Epithelial cell of esophagus (primary cell): ENCODE measurements at regions not wholly inside any gene's neighbourhood (a gene's known extent, or its start where the extent isn't known, plus 50 kb on each side); places are given as distances from the start of the nearest gene placed in this dataset.

Source experiments
- DNase-seq: peaks from one replicate; pipeline ENCODE4 v3.0.0; 2010; ENCODE audit warnings: low read depth
- H3K4me3 ChIP-seq: 2 replicates; pipeline ENCODE4 v1.5.1; 2011; ENCODE audit warnings: mild to moderate bottlenecking, low read length, control low read depth
- TF ChIP-seq, protein P1 (sequence below): IDR thresholded peaks from 2 replicates; pipeline ENCODE4 v1.5.1; 2011; ENCODE audit warnings: low read depth, mild to moderate bottlenecking, low read length, control low read depth, inconsistent platforms; ENCODE audit not compliant: insufficient read depth; ENCODE audit errors: missing control alignments

DNA sequence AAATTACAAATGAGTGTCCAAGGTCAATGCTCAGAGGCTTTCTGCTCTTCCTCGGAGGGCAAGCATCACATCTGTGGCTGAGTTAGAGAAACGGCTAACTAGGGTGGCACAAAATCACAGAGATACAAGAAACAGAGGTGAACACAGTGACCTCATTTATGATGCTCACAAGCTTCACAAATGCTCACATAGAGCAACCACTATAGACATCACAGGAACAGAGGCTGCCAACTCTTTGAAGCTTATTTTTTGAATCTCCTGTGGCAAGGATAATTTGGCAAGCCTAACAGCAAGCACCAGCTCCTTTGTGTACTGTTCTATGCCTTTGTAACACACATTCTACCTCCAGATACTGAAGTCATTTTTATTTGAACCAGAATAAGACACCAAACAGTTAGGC, 416.5 kb upstream of the DDI1 start:
- TF ChIP-seq, protein P1, sequence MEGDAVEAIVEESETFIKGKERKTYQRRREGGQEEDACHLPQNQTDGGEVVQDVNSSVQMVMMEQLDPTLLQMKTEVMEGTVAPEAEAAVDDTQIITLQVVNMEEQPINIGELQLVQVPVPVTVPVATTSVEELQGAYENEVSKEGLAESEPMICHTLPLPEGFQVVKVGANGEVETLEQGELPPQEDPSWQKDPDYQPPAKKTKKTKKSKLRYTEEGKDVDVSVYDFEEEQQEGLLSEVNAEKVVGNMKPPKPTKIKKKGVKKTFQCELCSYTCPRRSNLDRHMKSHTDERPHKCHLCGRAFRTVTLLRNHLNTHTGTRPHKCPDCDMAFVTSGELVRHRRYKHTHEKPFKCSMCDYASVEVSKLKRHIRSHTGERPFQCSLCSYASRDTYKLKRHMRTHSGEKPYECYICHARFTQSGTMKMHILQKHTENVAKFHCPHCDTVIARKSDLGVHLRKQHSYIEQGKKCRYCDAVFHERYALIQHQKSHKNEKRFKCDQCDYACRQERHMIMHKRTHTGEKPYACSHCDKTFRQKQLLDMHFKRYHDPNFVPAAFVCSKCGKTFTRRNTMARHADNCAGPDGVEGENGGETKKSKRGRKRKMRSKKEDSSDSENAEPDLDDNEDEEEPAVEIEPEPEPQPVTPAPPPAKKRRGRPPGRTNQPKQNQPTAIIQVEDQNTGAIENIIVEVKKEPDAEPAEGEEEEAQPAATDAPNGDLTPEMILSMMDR = no peak
- no peak for DNase-seq
- H3K4me3 ChIP-seq = no peak overlapping the region

DNA sequence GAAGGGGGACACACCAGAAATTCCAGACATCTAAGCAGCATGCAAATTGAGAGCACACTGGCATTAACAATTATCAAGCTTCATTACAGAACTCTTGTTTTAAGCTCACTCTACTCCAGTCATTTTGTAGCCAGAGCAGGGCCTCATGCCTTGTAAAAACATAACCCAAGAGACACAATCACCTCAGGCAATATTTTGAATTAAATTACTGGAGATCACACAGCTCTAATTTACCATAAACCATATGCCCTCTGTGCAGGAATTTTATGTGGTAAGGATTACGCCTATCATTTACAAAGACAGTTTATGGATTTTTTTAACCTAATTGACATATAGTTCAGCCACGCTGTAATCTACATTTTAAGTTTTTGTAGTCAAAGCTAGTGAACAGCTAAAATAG, 414.1 kb upstream of the DDI1 start:
- TF ChIP-seq, protein P1 = no peak
- no peak overlapping the region for H3K4me3 ChIP-seq
- no peak for DNase-seq

DNA sequence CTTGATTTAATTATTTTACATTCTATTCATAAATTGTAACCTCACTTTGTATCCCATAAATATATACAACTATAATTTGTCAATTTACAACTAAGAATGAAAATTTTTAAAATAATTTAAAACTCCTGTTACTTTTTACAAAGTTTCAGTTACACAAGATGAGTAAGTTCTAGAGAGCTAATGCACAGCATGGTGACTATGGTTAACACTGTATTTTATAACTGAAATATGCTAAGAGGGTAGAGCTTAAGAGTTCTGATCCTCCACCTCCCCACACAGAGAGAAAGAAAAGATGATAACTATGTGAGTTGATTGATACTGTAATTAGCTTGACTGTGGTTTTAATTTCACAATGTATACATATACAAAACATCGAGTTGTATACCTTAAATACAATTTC, 412.5 kb upstream of the DDI1 start:
- DNase-seq = no peak
- H3K4me3 ChIP-seq = no peak overlapping the region
- TF ChIP-seq, protein P1 = no peak

DNA sequence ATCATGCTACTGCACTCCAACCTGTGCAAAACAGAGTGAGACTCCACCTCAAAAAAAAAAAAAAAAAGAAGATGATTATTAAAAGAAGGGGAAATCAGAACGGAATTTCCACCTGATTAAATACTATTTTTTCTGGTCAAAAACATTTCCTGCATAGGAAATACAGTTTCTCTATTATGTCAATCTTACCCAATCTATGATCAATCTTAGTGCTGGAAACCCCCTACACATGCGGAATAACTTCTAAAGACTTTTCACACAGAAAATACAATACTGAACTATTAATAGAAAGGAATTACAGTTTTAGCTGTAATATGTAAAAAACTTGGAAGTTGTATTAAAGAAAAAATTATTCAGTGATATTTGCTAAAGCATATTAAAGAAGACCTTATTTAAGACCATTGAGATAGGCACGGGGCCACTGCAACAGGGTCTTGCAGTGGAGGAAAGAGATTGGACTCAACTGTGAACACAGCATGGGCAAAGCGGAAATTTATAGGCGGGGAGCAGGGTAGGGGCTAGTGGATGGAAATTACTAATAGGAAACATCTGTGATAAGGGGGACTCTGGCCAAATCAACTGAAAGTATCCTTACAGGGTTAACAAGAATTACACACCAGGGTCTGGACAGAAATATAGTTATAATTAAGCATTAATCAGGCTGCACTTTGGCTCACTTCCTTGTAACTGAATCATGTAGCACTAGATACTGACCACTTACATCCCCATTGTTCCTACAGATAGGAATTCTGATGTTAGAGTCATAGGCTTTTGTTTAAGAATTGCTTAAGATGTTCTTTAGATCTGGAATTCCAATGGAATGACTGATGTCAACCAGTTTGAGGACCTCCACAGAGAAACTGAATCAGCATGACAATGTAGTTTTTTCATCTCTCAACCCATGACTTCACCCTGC, 411.5 kb upstream of the DDI1 start:
- TF ChIP-seq, protein P1 = no peak
- DNase-seq = peak; percentile 92
- no peak overlapping the region for H3K4me3 ChIP-seq

DNA sequence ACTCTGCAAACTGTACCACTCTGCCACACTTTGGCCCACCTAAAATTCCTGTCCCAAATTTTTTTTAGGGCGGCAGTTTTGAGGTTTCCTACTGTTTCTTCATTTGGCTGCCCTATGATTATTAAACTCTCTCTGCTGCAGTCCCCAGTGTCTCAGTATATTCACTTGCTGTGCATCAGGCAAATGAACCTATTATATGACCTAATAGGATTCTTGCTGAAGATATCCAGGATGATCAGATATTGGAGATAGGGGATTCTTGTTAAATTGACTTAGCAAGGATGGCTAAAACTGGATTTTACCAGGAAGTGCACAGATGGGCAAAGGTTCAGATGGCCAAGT, 410.8 kb upstream of the DDI1 start:
- no peak for DNase-seq
- TF ChIP-seq, protein P1 = no peak
- no peak overlapping the region for H3K4me3 ChIP-seq

DNA sequence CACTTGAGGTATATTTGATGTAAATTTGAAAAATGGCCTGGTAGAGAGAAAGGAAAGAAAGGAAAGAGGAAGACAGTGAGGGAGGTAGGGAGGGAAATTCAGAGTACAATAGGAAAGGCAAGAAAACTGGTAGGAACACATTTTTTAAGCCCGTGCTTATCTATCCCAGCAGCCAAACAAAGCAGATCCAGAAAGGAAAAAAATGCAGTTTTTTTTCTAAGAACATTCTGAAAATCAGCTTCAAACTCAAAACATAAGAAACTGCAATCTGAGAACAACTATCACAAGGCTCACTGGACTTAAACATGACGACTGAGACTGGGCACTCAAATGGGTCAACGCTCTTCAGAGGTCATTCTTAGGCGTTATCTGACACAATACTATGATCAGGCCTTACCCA, 408.3 kb upstream of the DDI1 start:
- H3K4me3 ChIP-seq = no peak overlapping the region
- no peak for DNase-seq
- TF ChIP-seq, protein P1 = no peak

DNA sequence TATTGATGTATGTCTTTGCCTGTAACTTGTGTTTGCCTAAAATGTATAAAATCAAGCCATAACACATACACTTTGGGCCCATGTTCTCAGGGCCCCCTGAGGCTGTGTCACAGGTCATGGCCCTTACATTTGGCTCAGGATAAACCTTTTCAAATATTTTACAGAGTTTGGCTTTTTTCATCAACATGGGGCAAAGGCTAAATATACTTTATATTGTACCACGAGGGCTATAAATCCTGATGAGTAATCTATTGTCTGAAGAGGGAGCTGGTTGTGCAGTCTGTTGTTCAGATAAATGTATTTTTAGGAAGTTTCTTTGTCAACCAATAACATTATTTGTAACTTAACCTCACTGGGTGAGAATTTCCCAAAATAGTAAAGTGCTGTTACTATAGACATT, 404.6 kb upstream of the DDI1 start:
- TF ChIP-seq, protein P1 = no peak
- H3K4me3 ChIP-seq = no peak overlapping the region
- DNase-seq = no peak
